ENCODE measurements at regions not wholly inside any gene's neighbourhood (a gene's known extent, or its start where the extent isn't known, plus 50 kb on each side); places are given as distances from the start of the nearest gene placed in this dataset.

GRCh38 chr7:18425838-18426445, 69.6 kb upstream of the HDAC9 start:
- TF ChIP-seq CTCF (conservative IDR thresholded peaks at IDR 0.05; ENCODE audit: low read length) (no peak), EZH2phosphoT487 (IDR thresholded peaks at IDR 0.05; ENCODE audit: borderline replicate concordance, low read depth, low read length) (no peak)
